NCI-H524 (cell line): ENCODE measurements at regions not wholly inside any gene's neighbourhood (a gene's known extent, or its start where the extent isn't known, plus 50 kb on each side); places are given as distances from the start of the nearest gene placed in this dataset.

Source experiments
- DNase-seq, 2 experiments: peaks; one replicate each; lab custom pipeline; 2025; lab: John Stamatoyannopoulos, UW

DNA sequence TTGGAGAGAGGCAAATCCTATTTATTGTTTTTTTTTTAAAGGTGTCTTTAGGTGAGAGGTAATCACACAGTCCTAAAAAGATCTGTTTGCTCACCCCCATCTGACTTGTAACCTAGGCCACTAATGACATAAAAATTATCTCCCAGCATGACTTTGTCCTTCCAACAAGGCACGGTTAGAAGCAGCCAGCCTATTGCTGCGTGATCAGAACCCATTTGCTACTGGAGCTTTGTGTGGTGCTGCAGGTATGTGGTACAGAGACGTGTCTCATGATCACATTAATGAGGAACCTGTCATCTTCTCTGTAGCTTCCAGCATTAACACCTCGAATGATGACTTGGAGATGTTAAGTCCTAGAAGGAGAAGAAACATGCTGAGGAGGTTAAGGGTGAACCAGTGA is 555.8 kb upstream of the TLE4 start:
- DNase-seq: no peak

DNA sequence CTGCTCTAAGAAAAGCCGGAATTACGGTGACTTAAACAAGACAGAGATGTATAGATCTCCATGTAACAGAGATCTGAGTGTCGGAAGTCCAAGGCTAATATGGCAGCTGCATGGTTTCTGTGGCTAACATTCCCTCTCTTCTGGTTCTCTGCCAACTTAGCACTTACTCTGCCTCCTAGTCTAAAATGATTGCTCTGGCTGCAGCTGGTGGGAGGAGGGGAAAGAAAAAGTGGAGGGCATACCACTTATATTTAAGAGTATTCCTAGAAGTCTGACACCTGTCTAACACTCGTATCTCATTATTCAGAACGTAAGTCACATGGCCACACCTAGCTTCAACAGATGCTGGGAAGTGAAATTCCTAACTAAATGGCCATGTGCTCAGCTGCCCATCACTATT is 551.5 kb upstream of the TLE4 start:
- DNase-seq: peak; percentile 60 to 78

DNA sequence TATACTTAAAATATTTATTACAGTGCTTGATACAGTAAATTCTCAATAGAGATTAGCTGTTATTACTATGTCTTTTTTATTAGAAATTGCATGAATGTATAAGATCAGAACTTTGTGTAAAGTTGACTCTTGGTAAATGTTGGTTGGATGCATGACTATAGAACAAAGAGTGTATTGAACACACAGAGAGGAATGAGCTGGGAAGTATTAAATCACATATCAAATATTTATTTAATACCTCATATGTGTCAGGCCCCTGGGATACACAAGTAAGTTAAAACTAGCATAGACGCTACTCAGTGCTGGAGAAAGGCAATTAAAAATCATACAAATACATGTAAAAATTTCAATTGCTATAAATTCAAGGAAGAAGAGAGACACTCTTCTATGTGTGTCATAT is 550.7 kb upstream of the TLE4 start:
- no peak for DNase-seq

DNA sequence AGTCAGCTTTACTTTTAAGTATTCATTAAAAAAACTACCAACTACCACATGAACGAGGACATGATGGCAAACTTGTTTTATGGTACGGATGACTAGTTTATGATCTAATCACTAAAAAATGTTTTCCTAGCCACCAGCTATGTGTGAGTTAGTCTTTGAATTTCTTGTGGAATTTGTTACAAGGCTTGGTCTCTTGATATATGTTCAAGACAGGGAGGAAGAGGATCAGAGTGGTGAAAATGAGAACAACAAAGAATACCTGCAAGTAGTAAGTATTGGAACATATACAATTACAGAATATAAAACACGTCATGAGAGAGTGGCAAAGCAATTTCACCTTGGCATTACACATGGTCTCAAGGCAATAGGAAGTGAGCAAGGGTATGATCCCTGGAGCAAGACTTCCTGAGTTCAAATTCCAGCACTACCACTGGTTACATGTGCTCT is 548.6 kb upstream of the TLE4 start:
- no peak for DNase-seq

DNA sequence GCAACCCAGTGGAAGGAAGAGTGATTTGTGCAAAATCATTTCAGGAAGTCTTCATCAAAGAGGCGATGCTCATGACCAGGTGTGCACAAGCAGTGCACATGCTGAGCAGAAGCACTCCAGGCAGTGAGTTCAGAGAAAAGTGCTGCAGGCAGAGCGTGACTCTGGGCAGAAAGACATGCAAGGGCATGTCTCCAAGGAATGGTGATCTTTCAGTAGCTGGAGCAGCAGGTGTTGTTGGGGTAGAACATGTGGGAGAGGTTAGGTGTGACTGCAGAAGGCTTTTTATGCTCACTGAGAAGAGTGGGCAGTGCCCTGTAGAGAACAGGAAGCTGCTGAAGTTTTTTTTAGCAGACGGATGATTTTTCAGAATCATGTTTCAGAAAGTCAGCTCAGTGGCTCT is 545.4 kb upstream of the TLE4 start:
- peak in 1 of 2 experiments; percentile 23 for DNase-seq

DNA sequence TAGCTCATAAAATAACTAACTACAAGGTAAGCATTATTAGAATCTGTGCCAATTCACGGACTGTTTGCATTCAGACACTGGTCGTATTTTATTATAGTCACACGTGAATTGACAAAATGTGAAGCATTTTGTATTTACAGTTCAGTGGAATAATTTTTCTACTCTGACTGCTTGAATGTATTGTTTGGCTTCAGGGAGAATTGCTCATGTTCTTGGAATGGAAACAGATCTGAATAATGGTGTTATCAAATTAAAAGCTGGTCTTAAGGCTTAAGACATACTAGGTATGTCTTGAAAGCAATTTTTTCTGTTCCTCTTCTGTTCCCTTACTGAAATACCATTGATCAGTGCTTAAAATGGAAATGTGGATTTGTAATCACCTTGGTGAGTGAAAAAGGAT is 543.7 kb upstream of the TLE4 start:
- DNase-seq: no peak

DNA sequence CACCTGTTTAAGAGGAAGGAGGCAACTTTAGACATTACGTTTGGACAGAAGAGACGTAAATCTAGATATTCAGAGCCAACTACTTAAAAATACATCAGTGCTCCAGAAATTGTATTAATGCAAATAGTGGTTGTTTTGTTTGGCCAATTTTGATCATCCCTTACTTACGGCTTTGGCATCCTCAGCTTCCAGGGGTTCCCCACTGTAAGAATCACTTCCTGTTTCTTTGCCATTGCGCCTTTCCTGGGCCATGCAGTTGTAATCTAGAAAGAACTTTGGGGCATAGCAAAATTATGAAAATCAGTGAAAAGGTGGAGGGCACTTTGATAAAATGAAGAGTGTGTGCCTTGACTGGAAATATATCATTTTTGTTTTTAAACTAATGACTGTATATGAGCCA is 537.2 kb upstream of the TLE4 start:
- DNase-seq: no peak

DNA sequence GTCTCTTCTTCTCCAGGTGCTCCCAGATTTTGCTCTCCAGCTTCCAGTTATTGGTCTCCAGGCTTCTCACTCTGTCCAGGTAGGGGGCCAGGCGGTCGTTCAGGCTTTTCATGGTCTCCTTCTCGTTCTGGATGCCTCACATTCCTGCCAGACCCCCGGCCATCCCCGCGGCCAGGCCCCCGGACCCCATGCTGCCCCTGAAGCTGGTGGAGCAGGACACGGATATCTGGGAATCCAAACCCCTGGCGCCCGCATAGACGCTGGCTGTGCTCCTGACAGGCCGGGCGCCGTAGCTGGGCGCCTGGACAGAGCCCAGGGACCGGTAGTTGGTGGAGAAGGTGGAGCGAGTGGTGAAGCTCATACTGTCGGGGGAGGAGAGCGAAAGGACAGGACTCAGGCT is 534.4 kb upstream of the TLE4 start:
- no peak for DNase-seq

DNA sequence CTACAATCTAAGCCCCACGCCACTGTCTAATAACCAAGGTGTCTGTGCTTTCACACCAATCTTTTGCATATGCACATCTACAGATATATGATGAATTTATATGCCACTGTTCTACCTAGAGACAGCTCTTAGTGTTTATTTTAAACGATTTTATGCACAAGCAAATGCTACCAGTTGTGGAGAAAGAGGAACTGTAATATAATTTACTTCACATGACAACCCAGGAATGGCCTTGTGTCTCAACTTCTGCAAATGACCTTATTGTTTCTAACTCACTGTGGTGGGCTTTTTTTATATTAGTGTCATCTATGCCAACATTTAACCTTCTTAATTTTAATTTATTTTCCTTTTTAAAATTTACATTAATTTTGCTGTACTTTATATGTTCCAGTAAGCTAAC is 531.1 kb upstream of the TLE4 start:
- no peak for DNase-seq

DNA sequence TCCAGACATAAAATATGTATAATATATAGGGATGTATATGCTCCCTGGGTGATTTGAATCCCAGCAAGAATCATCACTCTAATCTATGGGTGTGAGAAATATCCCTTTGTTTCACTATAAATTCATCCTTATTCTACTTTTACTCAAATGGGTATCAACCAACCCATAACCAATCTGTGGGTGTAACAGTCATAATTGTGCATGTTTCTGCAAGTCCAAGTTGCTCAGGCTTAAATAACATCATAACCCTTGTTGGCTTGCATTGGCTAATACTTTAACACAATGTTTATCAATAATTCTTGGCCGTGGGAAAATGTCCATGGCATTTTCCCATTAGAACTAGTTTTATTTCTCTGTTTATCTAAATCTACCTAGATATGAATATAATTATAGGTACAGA is 530.5 kb upstream of the TLE4 start:
- no peak for DNase-seq

DNA sequence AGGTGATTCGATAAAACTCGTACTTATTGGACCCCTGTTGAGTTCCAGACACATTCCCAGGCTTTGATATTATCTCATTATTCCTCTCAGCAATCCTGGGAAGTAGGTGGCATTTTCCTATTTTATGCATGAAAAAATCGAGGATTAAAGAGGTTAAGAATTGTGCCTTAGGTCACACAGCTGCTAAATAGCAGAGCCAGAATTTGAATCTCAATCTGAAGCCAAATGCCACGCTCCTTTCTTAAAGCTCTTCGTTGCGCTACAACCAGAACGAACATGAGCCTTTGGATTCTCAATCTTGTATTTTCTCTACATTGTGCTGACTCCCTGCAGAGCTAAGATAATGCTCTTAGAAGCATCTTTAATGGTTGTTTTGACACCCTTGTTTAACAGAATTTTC is 527.8 kb upstream of the TLE4 start:
- DNase-seq: no peak

DNA sequence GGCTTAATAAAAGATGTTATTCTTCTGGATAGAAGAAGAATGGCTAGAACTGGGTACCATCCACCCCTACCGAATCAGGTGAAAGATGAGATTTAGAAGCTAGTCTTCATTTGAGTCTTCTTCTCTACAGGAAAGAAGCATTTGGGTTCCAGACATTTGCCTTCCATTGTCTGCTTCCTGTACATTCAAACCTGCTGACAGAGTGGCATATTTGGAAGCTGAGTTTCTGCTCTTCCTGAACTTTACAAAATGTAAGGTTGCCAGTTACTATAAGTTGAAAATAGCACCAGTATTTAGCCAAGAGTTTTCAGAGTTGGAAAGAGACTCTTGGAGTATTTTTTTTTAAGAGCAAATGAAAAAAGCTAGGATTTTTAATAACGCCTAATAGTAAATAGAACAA is 525.4 kb upstream of the TLE4 start:
- no peak for DNase-seq

DNA sequence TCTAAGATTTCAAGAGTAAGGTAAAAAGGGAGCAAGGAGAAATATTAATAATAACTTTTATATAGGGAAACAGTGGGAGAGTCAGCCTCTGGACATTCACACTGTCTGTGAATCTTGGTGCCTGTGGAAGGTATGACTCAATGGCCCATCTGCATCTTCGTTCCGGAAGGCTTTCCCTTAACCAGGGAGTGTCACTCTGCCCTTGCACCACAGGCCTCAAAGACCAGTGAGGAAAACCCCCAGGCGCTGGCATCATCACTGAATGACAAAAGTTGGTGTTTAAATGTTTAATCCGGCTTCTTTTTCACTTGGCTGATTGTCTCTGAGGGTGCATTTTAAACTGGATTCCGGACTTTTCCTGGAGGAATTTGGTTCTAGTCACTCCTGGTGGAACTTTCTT is 522.4 kb upstream of the TLE4 start:
- DNase-seq: no peak

DNA sequence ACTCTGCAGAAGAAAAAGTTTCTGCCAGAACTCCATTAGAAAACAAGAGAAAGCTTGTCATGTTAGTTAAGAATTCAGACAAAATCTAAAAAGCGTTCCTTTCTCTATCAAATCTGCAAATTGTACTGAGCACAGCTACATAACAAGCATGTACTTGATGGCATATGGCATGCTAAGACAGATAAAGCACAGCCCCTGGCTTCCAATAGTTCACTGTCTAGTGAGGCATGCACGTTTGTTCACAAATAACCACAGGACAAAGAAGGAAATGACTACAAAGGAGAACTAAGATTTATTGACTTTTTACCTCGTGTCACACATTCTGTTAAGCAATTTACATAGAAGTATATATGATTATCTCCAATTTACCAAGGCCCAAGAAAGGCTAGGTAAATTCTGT is 518.2 kb upstream of the TLE4 start:
- DNase-seq: no peak

DNA sequence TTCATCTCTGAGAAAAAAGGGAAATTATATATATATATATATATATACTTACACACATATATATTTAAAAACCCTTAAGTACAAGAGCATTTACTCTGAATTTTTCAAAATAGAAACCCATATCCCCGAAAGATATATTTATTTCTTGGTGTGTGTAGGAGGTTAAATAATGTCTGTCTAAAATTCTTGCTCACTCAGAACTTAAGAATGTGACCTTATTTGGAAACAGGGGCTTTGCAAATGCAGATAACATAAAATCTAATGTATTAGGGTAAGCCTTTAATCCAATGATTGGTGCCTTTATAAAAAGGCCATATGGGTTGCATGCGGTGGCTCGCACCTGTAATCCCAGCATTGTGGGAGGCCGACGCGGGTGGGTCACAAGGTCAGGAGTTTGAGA is 517.3 kb upstream of the TLE4 start:
- no peak for DNase-seq

DNA sequence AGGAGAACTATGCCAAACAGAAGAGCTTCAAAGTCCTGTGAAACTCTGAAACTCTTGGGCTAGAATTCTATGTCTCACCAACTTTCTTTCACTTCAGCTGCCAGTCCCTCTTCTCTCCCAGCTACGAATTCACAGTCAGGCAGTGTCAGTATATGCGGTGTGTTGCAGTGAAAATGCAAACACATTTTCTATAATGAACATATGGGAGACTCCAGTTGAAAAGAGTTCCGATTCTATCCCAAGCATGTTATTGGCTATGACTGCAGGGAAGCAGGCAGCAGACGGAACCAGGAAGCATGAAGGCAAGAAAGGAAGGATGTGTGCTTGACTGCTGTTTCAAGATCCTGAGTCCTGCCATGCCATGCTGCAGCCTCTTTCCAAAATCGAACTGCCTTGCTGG is 515.7 kb upstream of the TLE4 start:
- DNase-seq: no peak

DNA sequence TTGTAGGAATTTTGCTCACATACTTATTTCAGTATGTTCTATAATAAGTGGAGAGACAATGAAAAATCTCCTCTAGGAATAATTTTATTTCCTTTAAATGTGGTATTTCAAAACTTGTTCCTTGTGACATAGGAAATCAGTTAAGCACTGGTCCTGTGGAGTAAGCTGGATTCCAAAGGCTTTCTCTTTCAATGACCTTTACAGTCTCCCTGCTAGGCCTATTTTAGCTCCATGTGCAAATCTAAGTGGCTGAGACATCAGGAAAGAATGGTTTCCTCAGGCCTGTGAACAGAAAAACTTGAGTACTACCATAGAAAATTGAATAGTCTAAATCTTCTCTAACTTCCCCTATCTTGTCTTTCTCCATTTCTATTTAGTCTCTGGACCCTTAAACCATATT is 514.2 kb upstream of the TLE4 start:
- no peak for DNase-seq

DNA sequence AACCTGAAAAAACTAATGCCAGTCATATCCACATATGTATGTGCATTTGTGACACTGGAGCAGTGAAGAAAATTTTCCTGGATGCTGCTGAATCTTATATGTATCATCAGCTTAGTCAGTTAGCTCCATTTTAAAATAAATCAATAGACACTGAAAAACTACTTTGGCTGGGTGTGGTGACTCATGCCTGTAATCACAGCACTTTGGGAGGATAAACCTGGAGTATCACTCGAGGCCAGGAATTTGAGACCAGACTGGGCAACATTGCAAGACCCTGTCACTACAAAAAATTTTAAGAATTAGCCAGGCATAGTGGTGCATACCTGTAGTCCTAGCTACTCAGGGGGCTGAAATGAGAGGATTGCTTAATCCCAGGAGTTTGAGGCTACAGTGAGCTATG is 511.0 kb upstream of the TLE4 start:
- DNase-seq: no peak

DNA sequence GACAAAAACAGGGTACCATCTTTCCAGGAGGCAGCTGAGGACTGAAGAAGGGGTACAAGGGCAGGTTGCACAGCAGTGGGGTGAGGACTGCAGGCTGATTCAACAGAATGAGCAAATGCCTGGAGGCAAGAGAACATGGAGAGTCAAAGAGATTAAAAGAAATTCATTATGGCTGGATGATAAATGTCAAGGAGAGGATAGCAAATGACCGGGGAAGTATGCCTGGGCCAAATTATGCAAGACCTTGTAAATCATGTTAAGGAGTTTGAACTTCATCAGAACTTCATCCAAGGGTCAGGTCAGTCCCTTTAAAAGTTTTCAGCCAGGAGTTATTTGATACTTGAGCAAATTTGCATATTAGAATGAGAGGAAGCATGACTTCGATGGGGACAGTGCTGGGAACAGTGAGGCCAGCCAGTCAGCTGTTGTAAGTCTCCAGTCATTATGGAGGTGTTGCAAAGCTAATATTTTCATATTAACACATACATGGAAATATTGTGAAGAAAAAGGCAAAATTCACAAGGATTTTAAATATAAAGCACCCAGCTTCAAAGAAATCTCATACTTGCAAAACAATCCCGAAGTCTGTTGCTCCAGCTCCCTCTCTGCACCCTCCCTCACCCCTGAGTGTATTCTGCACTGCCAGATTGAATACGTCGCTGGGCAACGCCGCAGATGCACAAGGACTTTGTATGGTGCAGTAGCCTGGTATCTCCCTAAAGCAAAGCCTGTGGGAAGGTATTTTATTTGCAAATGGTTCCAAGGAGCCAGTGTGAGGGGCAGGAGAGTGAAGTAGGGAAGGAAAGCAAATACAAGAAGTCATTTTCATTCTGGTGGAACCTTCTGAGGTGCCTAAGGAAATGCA is 509.8 kb upstream of the TLE4 start:
- DNase-seq: no peak

DNA sequence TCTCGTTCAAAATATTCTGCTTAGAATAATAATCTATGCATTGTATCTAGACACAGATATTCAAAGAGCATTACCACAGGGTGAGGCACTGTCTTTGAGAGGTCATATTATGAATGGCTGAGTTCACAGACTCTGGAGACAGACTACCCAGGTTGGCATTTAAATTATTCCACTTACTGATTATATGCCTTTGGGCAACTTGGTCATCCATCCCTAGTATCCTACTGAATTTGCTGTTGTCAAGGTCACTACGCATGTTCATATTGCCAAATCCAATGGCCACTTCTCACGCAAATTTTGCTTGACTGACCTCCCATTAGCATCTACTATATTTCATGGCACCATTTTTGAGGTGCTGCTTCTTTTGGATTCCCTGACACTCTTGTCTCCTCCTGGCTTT is 498.6 kb upstream of the TLE4 start:
- no peak for DNase-seq

DNA sequence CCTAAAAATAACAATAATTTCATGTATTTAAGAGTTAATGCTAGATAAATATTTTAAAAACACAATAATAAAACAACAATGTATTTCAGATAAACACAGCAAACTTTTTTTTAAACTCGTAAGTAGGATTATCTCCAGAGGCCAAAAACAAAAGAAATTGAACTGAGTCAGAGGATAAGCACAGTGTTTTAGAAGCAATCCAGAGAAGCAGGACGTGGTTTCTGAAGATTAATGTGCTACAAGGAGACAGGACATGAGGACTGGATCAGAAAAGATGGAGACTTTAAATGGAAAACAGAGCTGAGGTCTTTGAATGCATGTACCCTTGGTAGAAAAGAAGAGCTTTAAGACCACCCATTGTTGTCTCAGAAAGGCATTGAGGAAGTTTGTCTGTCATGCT is 491.2 kb upstream of the TLE4 start:
- DNase-seq: no peak

DNA sequence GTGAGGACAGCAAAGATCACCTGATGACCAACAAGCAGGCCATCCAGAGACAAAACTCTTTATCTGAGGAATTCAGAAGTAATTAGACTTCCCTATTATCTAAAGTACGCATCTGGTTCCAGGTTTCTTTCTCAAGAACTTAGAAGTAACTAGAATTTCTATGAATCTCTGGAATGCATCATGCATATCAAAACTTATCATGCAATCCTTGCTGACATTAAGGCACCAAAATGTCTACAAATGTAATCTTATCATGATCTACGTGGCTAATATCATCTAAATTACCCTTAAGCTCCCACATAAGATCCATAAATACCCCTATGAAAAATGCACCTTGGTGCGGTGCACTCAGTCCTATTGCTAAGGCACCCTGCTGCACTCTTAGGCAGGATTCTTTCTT is 488.1 kb upstream of the TLE4 start:
- no peak for DNase-seq

DNA sequence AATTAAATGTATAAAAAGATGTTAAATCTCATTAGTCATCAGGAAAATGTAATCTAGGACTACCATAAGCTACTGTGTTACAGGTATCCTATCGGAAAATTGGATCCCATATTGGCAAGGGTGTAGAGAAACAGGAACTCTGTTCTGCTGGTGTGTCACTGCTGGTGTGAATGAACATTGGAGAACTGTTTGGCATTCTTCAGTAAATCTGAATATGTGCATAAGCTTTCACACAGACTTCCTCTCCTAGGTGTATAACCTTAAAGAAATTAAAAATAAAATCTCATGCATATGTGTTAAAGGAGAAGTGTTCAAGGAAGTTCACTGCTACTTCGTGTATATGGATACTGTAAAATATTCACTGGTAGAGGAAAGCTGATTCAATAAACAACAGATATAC is 484.6 kb upstream of the TLE4 start:
- DNase-seq: no peak

DNA sequence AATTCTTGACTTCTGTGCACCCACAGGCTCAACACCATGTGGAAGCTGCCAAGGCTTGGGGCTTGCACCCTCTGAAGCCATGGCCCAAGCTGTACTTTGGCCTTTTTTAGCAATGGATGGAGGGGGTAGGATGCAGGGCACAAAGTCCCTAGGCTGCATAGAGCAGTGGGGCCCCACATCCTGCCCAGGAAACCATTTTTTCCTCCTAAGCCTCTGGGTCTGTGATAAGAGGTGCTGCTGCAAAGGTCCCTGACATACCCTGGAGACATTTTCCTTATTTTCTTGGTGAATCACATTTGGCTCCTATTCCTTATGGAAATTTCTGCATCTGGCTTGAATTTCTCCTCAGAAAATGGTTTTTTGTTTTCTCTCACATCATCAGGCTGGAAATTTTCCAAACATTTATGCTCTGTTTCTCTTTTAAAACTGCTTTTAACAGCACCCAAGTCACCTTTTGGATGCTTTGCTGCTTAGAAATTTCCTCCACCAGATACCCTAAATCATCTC is 482.7 kb upstream of the TLE4 start:
- DNase-seq: no peak
